ENCODE measurements at regions not wholly inside any gene's neighbourhood (a gene's known extent, or its start where the extent isn't known, plus 50 kb on each side); places are given as distances from the start of the nearest gene placed in this dataset.

DNA sequence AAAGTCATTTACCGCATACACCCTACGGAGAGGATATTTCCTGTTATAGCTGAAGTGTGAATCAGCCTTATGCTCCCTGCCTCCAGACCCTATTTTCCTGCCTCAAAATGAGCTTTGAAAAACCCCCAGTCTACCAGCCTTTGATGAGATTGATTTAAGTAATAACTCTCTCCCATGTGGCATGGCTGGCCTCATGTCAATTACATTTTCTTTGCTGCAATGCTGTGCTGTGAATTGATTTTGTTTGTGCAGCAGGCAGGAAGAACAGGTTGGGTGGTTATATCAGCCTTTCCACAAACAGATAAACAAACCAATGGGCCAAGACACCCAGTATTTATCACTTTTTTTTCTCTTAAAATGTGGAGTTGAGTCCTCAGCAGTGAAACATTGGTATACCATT is 1105.5 kb upstream of the TMEM132C start (continued):
- TF ChIP-seq, protein P1, sequence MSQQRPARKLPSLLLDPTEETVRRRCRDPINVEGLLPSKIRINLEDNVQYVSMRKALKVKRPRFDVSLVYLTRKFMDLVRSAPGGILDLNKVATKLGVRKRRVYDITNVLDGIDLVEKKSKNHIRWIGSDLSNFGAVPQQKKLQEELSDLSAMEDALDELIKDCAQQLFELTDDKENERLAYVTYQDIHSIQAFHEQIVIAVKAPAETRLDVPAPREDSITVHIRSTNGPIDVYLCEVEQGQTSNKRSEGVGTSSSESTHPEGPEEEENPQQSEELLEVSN (IDR thresholded peaks at IDR 0.05): no peak
- TF ChIP-seq, protein P2, sequence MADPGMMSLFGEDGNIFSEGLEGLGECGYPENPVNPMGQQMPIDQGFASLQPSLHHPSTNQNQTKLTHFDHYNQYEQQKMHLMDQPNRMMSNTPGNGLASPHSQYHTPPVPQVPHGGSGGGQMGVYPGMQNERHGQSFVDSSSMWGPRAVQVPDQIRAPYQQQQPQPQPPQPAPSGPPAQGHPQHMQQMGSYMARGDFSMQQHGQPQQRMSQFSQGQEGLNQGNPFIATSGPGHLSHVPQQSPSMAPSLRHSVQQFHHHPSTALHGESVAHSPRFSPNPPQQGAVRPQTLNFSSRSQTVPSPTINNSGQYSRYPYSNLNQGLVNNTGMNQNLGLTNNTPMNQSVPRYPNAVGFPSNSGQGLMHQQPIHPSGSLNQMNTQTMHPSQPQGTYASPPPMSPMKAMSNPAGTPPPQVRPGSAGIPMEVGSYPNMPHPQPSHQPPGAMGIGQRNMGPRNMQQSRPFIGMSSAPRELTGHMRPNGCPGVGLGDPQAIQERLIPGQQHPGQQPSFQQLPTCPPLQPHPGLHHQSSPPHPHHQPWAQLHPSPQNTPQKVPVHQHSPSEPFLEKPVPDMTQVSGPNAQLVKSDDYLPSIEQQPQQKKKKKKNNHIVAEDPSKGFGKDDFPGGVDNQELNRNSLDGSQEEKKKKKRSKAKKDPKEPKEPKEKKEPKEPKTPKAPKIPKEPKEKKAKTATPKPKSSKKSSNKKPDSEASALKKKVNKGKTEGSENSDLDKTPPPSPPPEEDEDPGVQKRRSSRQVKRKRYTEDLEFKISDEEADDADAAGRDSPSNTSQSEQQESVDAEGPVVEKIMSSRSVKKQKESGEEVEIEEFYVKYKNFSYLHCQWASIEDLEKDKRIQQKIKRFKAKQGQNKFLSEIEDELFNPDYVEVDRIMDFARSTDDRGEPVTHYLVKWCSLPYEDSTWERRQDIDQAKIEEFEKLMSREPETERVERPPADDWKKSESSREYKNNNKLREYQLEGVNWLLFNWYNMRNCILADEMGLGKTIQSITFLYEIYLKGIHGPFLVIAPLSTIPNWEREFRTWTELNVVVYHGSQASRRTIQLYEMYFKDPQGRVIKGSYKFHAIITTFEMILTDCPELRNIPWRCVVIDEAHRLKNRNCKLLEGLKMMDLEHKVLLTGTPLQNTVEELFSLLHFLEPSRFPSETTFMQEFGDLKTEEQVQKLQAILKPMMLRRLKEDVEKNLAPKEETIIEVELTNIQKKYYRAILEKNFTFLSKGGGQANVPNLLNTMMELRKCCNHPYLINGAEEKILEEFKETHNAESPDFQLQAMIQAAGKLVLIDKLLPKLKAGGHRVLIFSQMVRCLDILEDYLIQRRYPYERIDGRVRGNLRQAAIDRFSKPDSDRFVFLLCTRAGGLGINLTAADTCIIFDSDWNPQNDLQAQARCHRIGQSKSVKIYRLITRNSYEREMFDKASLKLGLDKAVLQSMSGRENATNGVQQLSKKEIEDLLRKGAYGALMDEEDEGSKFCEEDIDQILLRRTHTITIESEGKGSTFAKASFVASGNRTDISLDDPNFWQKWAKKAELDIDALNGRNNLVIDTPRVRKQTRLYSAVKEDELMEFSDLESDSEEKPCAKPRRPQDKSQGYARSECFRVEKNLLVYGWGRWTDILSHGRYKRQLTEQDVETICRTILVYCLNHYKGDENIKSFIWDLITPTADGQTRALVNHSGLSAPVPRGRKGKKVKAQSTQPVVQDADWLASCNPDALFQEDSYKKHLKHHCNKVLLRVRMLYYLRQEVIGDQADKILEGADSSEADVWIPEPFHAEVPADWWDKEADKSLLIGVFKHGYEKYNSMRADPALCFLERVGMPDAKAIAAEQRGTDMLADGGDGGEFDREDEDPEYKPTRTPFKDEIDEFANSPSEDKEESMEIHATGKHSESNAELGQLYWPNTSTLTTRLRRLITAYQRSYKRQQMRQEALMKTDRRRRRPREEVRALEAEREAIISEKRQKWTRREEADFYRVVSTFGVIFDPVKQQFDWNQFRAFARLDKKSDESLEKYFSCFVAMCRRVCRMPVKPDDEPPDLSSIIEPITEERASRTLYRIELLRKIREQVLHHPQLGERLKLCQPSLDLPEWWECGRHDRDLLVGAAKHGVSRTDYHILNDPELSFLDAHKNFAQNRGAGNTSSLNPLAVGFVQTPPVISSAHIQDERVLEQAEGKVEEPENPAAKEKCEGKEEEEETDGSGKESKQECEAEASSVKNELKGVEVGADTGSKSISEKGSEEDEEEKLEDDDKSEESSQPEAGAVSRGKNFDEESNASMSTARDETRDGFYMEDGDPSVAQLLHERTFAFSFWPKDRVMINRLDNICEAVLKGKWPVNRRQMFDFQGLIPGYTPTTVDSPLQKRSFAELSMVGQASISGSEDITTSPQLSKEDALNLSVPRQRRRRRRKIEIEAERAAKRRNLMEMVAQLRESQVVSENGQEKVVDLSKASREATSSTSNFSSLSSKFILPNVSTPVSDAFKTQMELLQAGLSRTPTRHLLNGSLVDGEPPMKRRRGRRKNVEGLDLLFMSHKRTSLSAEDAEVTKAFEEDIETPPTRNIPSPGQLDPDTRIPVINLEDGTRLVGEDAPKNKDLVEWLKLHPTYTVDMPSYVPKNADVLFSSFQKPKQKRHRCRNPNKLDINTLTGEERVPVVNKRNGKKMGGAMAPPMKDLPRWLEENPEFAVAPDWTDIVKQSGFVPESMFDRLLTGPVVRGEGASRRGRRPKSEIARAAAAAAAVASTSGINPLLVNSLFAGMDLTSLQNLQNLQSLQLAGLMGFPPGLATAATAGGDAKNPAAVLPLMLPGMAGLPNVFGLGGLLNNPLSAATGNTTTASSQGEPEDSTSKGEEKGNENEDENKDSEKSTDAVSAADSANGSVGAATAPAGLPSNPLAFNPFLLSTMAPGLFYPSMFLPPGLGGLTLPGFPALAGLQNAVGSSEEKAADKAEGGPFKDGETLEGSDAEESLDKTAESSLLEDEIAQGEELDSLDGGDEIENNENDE (IDR thresholded peaks at IDR 0.05; ENCODE audit: insufficient replicate concordance, low read length): no peak
- TF ChIP-seq CBX5 (IDR thresholded peaks at IDR 0.05; ENCODE audit: low read depth, low read length) (no peak), CTBP2 (IDR thresholded peaks at IDR 0.05; ENCODE audit: borderline replicate concordance, insufficient read depth, insufficient read length, low read length) (no peak), RAD21 (IDR thresholded peaks at IDR 0.05 in 1 of 2, conservative IDR thresholded peaks at IDR 0.05 in 1 of 2; ENCODE audit: low read depth in 2 of 2, low read length in 2 of 2) (no peak), JUND (IDR thresholded peaks at IDR 0.05; ENCODE audit: low read length) (no peak)
